GM12865 (cell line): ENCODE measurements at regions not wholly inside any gene's neighbourhood (a gene's known extent, or its start where the extent isn't known, plus 50 kb on each side); places are given as distances from the start of the nearest gene placed in this dataset.

Experiments
- DNase-seq: peaks from one replicate; pipeline ENCODE4 v3.0.0; 2010; ENCODE audit warnings: low read depth
- H3K4me3 ChIP-seq: 2 replicates; pipeline ENCODE4 v1.5.1; 2011; ENCODE audit warnings: mild to moderate bottlenecking, low read depth, low read length, control low read depth
- TF ChIP-seq, protein P1 (sequence below): IDR thresholded peaks from 2 replicates; pipeline ENCODE4 v1.5.1; 2011; ENCODE audit warnings: low read length, control low read depth, low read depth, inconsistent platforms; ENCODE audit not compliant: insufficient read depth; ENCODE audit errors: missing control alignments

DNA sequence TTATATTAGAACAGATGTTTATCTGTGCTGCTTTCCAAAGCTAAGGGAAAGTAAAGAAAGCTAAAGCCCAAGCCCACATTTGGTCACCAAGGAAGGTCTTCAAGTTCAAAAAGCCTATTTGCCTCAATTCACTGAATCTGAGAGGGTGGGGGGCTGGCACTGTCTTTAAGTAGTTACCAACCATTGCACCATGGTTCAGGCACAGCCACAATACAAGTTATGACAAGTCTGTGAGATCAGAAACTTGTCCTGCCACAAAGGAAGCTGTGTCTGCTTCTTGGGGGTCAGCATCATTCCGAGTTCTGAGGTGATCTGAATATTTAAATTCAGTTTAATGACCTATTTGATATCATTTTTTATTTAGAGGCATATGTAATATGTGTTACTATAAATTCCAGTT is 78.3 kb upstream of the OPRM1 start:
- TF ChIP-seq, protein P1, sequence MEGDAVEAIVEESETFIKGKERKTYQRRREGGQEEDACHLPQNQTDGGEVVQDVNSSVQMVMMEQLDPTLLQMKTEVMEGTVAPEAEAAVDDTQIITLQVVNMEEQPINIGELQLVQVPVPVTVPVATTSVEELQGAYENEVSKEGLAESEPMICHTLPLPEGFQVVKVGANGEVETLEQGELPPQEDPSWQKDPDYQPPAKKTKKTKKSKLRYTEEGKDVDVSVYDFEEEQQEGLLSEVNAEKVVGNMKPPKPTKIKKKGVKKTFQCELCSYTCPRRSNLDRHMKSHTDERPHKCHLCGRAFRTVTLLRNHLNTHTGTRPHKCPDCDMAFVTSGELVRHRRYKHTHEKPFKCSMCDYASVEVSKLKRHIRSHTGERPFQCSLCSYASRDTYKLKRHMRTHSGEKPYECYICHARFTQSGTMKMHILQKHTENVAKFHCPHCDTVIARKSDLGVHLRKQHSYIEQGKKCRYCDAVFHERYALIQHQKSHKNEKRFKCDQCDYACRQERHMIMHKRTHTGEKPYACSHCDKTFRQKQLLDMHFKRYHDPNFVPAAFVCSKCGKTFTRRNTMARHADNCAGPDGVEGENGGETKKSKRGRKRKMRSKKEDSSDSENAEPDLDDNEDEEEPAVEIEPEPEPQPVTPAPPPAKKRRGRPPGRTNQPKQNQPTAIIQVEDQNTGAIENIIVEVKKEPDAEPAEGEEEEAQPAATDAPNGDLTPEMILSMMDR = no peak
- H3K4me3 ChIP-seq = no peak overlapping the region
- DNase-seq = no peak

DNA sequence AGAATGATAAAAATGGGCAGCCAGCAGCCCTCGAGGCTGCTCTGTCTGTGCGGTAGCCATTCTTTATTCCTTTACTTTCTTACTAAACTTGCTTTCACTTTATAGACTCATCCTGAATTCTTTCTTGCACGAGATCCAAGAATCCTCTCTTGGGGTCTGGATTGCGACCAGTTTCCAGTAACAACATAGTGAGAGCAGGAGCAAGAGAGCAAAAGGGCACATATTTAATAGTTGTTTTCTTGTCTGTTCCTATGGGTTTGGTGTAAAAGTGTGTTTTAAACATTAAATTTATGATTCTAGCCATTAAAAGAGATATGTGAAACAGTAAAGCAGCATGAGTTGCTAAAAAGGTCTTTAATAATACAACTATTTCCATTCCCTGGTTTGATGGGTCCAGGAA is 78.8 kb upstream of the OPRM1 start:
- TF ChIP-seq, protein P1 = no peak

DNA sequence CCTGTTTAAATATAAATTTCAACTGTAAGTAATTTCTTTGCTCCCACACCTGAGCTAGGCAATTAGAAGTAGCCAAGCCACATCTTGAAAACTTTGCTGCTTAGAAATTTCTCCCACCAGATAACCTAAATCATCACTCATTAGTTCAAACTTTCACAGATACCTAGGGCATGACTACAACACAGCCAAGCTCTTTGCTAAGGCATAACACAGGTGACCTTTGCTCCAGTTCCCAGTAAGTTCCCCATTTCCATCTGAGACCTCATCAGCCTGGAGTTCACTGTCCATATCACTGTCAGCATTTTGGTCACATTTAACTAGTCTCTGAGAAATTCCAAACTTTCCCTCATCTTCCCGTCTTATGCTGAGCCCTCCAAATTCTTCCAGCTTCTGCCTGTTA is 79.8 kb upstream of the OPRM1 start:
- H3K4me3 ChIP-seq = no peak overlapping the region
- TF ChIP-seq, protein P1 = no peak
- no peak for DNase-seq

More for the DNA sequence above, 78.8 kb upstream of the OPRM1 start:
- DNase-seq = no peak
- no peak overlapping the region for H3K4me3 ChIP-seq

DNA sequence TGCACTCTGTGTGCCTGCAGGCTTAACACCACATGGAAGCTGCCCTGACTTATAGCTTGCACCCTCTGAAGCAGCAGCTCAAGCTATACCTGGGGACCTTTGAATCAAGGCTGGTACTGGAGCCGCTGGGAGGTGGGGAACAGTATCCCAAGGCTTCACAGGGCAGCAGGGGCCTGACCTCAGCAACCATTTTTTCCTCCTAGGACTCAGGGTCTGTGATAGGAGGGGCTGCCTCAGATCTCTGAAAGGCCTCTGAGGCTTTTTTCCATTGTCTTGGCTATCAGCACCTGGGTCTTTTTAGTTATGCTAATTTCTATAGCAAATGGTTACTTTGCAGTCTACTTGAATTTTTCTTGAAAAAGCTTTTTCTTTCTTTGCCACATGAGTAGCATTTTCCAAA is 80.2 kb upstream of the OPRM1 start:
- H3K4me3 ChIP-seq = no peak overlapping the region
- peak; percentile 9 for DNase-seq
- TF ChIP-seq, protein P1 = no peak

DNA sequence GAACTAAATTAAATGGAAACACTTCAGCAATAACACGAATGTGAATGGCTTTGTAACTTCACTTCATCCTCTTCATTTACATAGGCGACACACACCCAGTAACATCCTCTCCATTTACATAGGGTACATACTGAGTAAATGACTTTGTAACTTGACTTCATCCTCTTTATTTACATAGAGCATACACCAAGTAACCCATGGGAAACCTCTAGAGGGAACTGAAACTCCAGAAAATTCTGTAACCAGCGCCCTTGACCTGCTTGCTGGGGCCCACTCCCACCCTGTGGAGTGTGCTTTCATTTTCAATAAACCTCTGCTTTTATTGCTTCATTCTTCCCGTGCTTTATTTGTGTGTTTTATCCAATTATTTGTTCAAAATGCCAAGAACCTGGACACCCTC is 81.6 kb upstream of the OPRM1 start:
- H3K4me3 ChIP-seq = no peak overlapping the region
- DNase-seq = peak; percentile 60
- TF ChIP-seq, protein P1 = no peak

DNA sequence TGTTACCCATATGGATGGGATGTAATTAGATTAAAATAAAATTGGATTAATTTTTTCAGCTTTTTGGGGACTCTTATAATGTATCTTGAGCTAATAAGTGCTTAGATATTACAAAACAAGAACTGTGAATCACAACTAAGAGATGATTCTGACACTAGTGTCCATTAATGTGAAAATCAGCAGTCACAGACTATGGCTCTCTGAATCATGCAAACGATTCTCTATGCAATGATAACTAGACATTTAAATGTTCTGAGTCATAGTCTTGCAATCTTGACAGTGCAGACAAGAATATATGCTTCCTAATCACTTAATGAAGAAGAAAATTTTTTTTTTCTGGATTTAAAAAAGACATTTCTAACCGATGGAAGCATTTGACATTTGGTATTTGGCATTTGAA is 82.2 kb upstream of the OPRM1 start:
- DNase-seq = no peak
- H3K4me3 ChIP-seq = no peak overlapping the region
- TF ChIP-seq, protein P1 = no peak

DNA sequence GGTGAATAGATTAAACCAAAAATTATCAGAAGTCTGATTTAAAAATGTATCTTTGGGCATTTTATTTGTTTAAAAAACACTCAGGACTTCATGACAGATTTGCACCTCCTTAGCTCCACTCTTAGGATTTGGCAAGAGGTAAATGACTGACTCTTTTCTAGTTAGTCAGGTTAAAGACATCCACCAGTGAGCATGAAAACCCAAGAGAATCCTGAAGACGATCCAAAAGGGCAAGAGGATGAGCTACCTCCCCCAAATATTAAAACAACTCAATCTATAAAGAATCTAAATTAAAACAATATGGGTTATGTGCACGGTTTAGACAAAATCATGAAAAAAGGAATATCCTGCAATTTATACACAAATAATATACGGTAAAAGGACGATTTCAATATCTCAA is 89.4 kb upstream of the OPRM1 start:
- DNase-seq = no peak
- TF ChIP-seq, protein P1 = no peak
- H3K4me3 ChIP-seq = no peak overlapping the region
